HEK293T (cell line): ENCODE measurements at regions not wholly inside any gene's neighbourhood (a gene's known extent, or its start where the extent isn't known, plus 50 kb on each side); places are given as distances from the start of the nearest gene placed in this dataset.
"Not testable (repeated sequence)": the region's sequence is repeated elsewhere in the genome, so short reads cannot be mapped to it uniquely, and the experiment has no call there.

Source experiments
- CTCF ChIA-PET: fragments of 350-600 bp; formaldehyde crosslinking; extraction: SDS; loops from one replicate; lab custom pipeline; 2021; ENCODE audit warnings: antibody characterized with exemption, inconsistent platforms; lab: Yijun Ruan, JAX
- POLR2A ChIA-PET: fragments of 350-600 bp; formaldehyde crosslinking; extraction: SDS; loops from one replicate; lab custom pipeline; 2020; ENCODE audit warnings: antibody characterized with exemption, inconsistent platforms; lab: Yijun Ruan, JAX
- DNase-seq: peaks from one replicate; pipeline ENCODE4 v3.0.0; 2012; ENCODE audit warnings: mixed read lengths; ENCODE audit errors: extremely low spot score
- ARNT ChIP-seq: fragments of 450-650 bp; IDR thresholded peaks from 2 replicates; pipeline ENCODE4 v1.6.1; 2017; ENCODE audit warnings: mild to moderate bottlenecking
- BHLHE40 ChIP-seq: fragments of 450-650 bp; IDR thresholded peaks from 2 replicates; pipeline ENCODE4 v1.6.1; 2016; ENCODE audit warnings: mild to moderate bottlenecking, moderate library complexity, borderline replicate concordance
- CTBP1 ChIP-seq: fragments of 450-650 bp; IDR thresholded peaks from 2 replicates; pipeline ENCODE4 v1.6.1; 2016; ENCODE audit warnings: borderline replicate concordance
- ELF4 ChIP-seq: fragments of 450-650 bp; IDR thresholded peaks from 2 replicates; pipeline ENCODE4 v1.6.1; 2017; ENCODE audit warnings: antibody characterized with exemption
- FOXA1 ChIP-seq: fragments of 450-650 bp; IDR thresholded peaks from 2 replicates; pipeline ENCODE4 v1.6.1; 2016; ENCODE audit warnings: mild to moderate bottlenecking
- FOXK2 ChIP-seq: fragments of 450-650 bp; IDR thresholded peaks from 2 replicates; pipeline ENCODE4 v1.6.1; 2016; ENCODE audit warnings: mild to moderate bottlenecking
- FOXM1 ChIP-seq: fragments of 450-650 bp; IDR thresholded peaks from 2 replicates; pipeline ENCODE4 v1.6.1; 2017; ENCODE audit warnings: mild to moderate bottlenecking, borderline replicate concordance
- HDGF ChIP-seq: fragments of 450-650 bp; IDR thresholded peaks from 2 replicates; pipeline ENCODE4 v1.6.1; 2017; ENCODE audit warnings: antibody characterized with exemption, borderline replicate concordance
- L3MBTL2 ChIP-seq: fragments of 450-650 bp; conservative IDR thresholded peaks from 2 replicates; pipeline ENCODE4 v1.6.1; 2016; ENCODE audit warnings: mild to moderate bottlenecking
- NFRKB ChIP-seq: fragments of 450-650 bp; IDR thresholded peaks from 2 replicates; pipeline ENCODE4 v1.6.1; 2016; ENCODE audit warnings: mild to moderate bottlenecking, moderate library complexity
- PKNOX1 ChIP-seq: fragments of 450-650 bp; IDR thresholded peaks from 2 replicates; pipeline ENCODE4 v1.6.1; 2016
- SP1 ChIP-seq: fragments of 450-650 bp; IDR thresholded peaks from 2 replicates; pipeline ENCODE4 v1.6.1; 2017
- SUZ12 ChIP-seq: fragments of 450-650 bp; IDR thresholded peaks from 2 replicates; pipeline ENCODE4 v1.6.1; 2016; ENCODE audit warnings: mild to moderate bottlenecking
- TARDBP ChIP-seq: fragments of 450-650 bp; IDR thresholded peaks from 2 replicates; pipeline ENCODE4 v1.6.1; 2016
- ZNF384 ChIP-seq: fragments of 450-650 bp; IDR thresholded peaks from 2 replicates; pipeline ENCODE4 v1.6.1; 2016

GRCh38 chr4:114326358-114326757 is 272.2 kb upstream of the UGT8 start:
- CTCF ChIA-PET: no interaction called here
- DNase-seq: no peak
- TF ChIP-seq TARDBP (no peak), CTBP1 (no peak), SUZ12 (no peak), BHLHE40 (no peak), NFRKB (no peak), L3MBTL2 (no peak), ELF4 (no peak), FOXM1 (no peak), HDGF (no peak), PKNOX1 (no peak), FOXA1 (no peak)
- POLR2A ChIA-PET: interaction anchor here (0.8 kb wide), 1 partner anchor 387 kb away, joined by 3 read pairs; no protein-coding TSS in a partner anchor

GRCh38 chr4:114332119-114332518 is 266.5 kb upstream of the UGT8 start:
- CTCF ChIA-PET: no interaction called here
- DNase-seq: no peak
- TF ChIP-seq L3MBTL2: no peak
- no peak for TF ChIP-seq ARNT
- TF ChIP-seq CTBP1: no peak
- TF ChIP-seq HDGF: no peak
- no peak for TF ChIP-seq FOXA1
- TF ChIP-seq NFRKB: no peak
- TF ChIP-seq ELF4: no peak
- POLR2A ChIA-PET: no interaction called here

GRCh38 chr4:114334363-114334762 is 264.2 kb upstream of the UGT8 start:
- DNase-seq, CTCF ChIA-PET, POLR2A ChIA-PET: not testable (repeated sequence)

- DNase-seq: no peak
- no peak for TF ChIP-seq NFRKB
- TF ChIP-seq L3MBTL2: no peak
- no peak for TF ChIP-seq HDGF
- TF ChIP-seq FOXM1: no peak
- ChIA-PET CTCF (no interaction called here), POLR2A (no interaction called here)
These were observed 263.7 kb upstream of the UGT8 start for GRCh38 chr4:114334884-114335330.

GRCh38 chr4:114335339-114335738 is 263.3 kb upstream of the UGT8 start:
- no peak for DNase-seq
- ChIA-PET POLR2A (no interaction called here), CTCF (no interaction called here)
- TF ChIP-seq FOXA1 (no peak), ARNT (no peak), FOXK2 (no peak)

GRCh38 chr4:114343015-114343414 is 255.6 kb upstream of the UGT8 start:
- ChIA-PET POLR2A (no interaction called here), CTCF (no interaction called here)
- no peak for TF ChIP-seq SUZ12
- no peak for DNase-seq

- ChIA-PET CTCF (no interaction called here), POLR2A (no interaction called here)
- no peak for TF ChIP-seq NFRKB
- TF ChIP-seq TARDBP: no peak
- TF ChIP-seq L3MBTL2: no peak
- no peak for TF ChIP-seq PKNOX1
- no peak for TF ChIP-seq CTBP1
- TF ChIP-seq ARNT: no peak
- TF ChIP-seq ZNF384: no peak
- TF ChIP-seq SP1: no peak
- no peak for TF ChIP-seq HDGF
- TF ChIP-seq FOXM1: no peak
- no peak for DNase-seq
These were observed 248.9 kb upstream of the UGT8 start for GRCh38 chr4:114349543-114350175.

GRCh38 chr4:114358901-114359300 is 239.7 kb upstream of the UGT8 start:
- TF ChIP-seq CTBP1 (no peak), TARDBP (no peak), HDGF (no peak), ARNT (no peak), SUZ12 (no peak), ELF4 (no peak), BHLHE40 (no peak), FOXM1 (no peak), NFRKB (no peak), SP1 (no peak), FOXK2 (no peak), ZNF384 (no peak), L3MBTL2 (no peak)
- DNase-seq: no peak
- ChIA-PET POLR2A (no interaction called here), CTCF (no interaction called here)
